SK-N-SH treated with all-trans-retinoic acid at 6 μM for 48 hours (cell line): ENCODE measurements at regions not wholly inside any gene's neighbourhood (a gene's known extent, or its start where the extent isn't known, plus 50 kb on each side); places are given as distances from the start of the nearest gene placed in this dataset.

Experiments used
- ATAC-seq: fragments of 200-7000 bp; cut with Tn5 transposase; 3 replicates; pipeline ENCODE4 v1.9.1; 2020; ENCODE audit warnings: mild to moderate bottlenecking, moderate library complexity
- ARNTL ChIP-seq: fragments of 450-650 bp; formaldehyde crosslinking; IDR thresholded peaks from 2 replicates; pipeline ENCODE4 v1.5.0; 2020; ENCODE audit warnings: low read depth, mild to moderate bottlenecking, moderate library complexity, borderline replicate concordance
- BACH2 ChIP-seq: fragments of 250-450 bp; sonication (Bioruptor Pico); IDR thresholded peaks from 2 replicates; pipeline ENCODE4 v1.9.0; 2021; ENCODE audit warnings: mild to moderate bottlenecking, borderline replicate concordance
- CSDC2 ChIP-seq: fragments of 250-450 bp; sonication (Bioruptor Pico); IDR thresholded peaks from 2 replicates; pipeline ENCODE4 v1.5.0; 2020; ENCODE audit warnings: mild to moderate bottlenecking, moderate library complexity
- ESRRG ChIP-seq: fragments of 250-450 bp; sonication (Bioruptor Pico); IDR thresholded peaks from 2 replicates; pipeline ENCODE4 v1.6.1; 2021; ENCODE audit warnings: mild to moderate bottlenecking
- GLIS3 ChIP-seq: fragments of 250-450 bp; sonication (Bioruptor Pico); IDR thresholded peaks from 2 replicates; pipeline ENCODE4 v1.5.0; 2020; ENCODE audit warnings: mild to moderate bottlenecking, moderate library complexity
- ISL1 ChIP-seq: fragments of 250-450 bp; sonication (Bioruptor Pico); IDR thresholded peaks from 2 replicates; pipeline ENCODE4 v2.1.2; 2022; ENCODE audit warnings: mild to moderate bottlenecking, moderate library complexity
- OSR1 ChIP-seq: fragments of 250-450 bp; sonication (Bioruptor Pico); IDR thresholded peaks from 2 replicates; pipeline ENCODE4 v1.8.0; 2022; ENCODE audit warnings: moderate library complexity, mild to moderate bottlenecking, inconsistent platforms
- PATZ1 ChIP-seq: fragments of 250-450 bp; sonication (Bioruptor Pico); IDR thresholded peaks from 2 replicates; pipeline ENCODE4 v1.8.0; 2020; ENCODE audit warnings: mild to moderate bottlenecking, moderate library complexity, borderline replicate concordance
- PPARA ChIP-seq: fragments of 250-450 bp; sonication (Bioruptor Pico); IDR thresholded peaks from 2 replicates; pipeline ENCODE4 v1.5.0; 2020; ENCODE audit warnings: mild to moderate bottlenecking, borderline replicate concordance
- RARB ChIP-seq: fragments of 250-450 bp; sonication (Bioruptor Pico); IDR thresholded peaks from 2 replicates; pipeline ENCODE4 v1.8.0; 2021; ENCODE audit warnings: mild to moderate bottlenecking, moderate library complexity
- SNAI2 ChIP-seq: fragments of 250-450 bp; sonication (Bioruptor Pico); IDR thresholded peaks from 2 replicates; pipeline ENCODE4 v1.5.0; 2020; ENCODE audit warnings: mild to moderate bottlenecking, moderate library complexity
- TCF4 ChIP-seq: fragments of 250-450 bp; sonication (Bioruptor Pico); IDR thresholded peaks from 2 replicates; pipeline ENCODE4 v1.8.0; 2021; ENCODE audit warnings: mild to moderate bottlenecking, moderate library complexity, borderline replicate concordance
- TOX ChIP-seq: fragments of 250-450 bp; sonication (Bioruptor Pico); IDR thresholded peaks from 2 replicates; pipeline ENCODE4 v1.8.0; 2021; ENCODE audit warnings: mild to moderate bottlenecking, moderate library complexity, borderline replicate concordance
- ZC3H10 ChIP-seq: fragments of 250-450 bp; sonication (Bioruptor Pico); IDR thresholded peaks from 2 replicates; pipeline ENCODE4 v1.5.1; 2021; ENCODE audit warnings: mild to moderate bottlenecking, moderate library complexity
- ZFP3 ChIP-seq: fragments of 250-450 bp; sonication (Bioruptor Pico); IDR thresholded peaks from 2 replicates; pipeline ENCODE4 v1.5.0; 2020; ENCODE audit warnings: mild to moderate bottlenecking, moderate library complexity
- ZFP30 ChIP-seq: fragments of 450-650 bp; formaldehyde crosslinking; IDR thresholded peaks from 2 replicates; pipeline ENCODE4 v1.5.0; 2022; ENCODE audit warnings: mild to moderate bottlenecking, moderate library complexity
- ZNF565 ChIP-seq: fragments of 450-650 bp; formaldehyde crosslinking; conservative IDR thresholded peaks from 2 replicates; pipeline ENCODE4 v1.5.0; 2020; ENCODE audit warnings: low read depth, mild to moderate bottlenecking, moderate library complexity
- ZNF70 ChIP-seq: fragments of 450-650 bp; formaldehyde crosslinking; IDR thresholded peaks from 2 replicates; pipeline ENCODE4 v1.5.0; 2020; ENCODE audit warnings: mild to moderate bottlenecking, moderate library complexity
- ZNF8 ChIP-seq: fragments of 450-650 bp; formaldehyde crosslinking; IDR thresholded peaks from 2 replicates; pipeline ENCODE4 v1.5.0; 2020; ENCODE audit warnings: mild to moderate bottlenecking, moderate library complexity
- TF ChIP-seq, protein P1 (sequence below): fragments of 250-450 bp; sonication (Bioruptor Pico); IDR thresholded peaks from 2 replicates; pipeline ENCODE4 v1.5.1; 2020; ENCODE audit warnings: low read depth, mild to moderate bottlenecking, moderate library complexity
- TF ChIP-seq, protein P2 (sequence below): fragments of 250-450 bp; sonication (Bioruptor Pico); IDR thresholded peaks from 2 replicates; pipeline ENCODE4 v1.5.0; 2020; ENCODE audit warnings: mild to moderate bottlenecking, moderate library complexity
- TF ChIP-seq, protein P3 (sequence below): fragments of 250-450 bp; sonication (Bioruptor Pico); IDR thresholded peaks from 2 replicates; pipeline ENCODE4 v1.5.1; 2021; ENCODE audit warnings: mild to moderate bottlenecking, moderate library complexity

DNA sequence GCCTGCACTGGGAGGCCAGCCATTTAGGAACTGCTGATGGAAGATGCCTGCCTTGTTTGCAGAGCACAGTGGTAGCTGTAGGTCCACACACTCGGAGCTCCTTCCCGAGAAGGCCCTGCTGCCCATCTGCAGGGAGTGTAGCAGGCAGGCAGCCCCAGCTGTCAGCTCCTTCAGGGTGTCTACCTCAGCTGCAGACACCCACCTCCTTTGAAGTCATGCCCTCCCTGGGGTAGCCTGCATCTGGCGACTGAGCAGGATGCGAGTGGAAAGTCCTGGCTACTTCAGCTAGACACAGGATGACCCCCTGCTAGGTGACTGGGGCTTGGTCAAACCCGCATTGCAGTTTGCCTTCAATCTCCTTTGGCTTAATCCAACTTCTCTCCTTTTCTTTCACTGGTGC lies 93.2 kb upstream of the TLE3 start:
- no peak for ATAC-seq
- TF ChIP-seq PATZ1 (CRISPR knock-in tag) (no peak), ZNF70 (CRISPR knock-in tag) (no peak), ZNF8 (CRISPR knock-in tag) (no peak), ZFP30 (CRISPR knock-in tag) (no peak), RARB (CRISPR knock-in tag) (no peak), TOX (no peak), SNAI2 (CRISPR knock-in tag) (no peak), ISL1 (no peak), TCF4 (CRISPR knock-in tag) (no peak), ESRRG (CRISPR knock-in tag) (no peak), CSDC2 (CRISPR knock-in tag) (no peak)
- TF ChIP-seq, protein P1, sequence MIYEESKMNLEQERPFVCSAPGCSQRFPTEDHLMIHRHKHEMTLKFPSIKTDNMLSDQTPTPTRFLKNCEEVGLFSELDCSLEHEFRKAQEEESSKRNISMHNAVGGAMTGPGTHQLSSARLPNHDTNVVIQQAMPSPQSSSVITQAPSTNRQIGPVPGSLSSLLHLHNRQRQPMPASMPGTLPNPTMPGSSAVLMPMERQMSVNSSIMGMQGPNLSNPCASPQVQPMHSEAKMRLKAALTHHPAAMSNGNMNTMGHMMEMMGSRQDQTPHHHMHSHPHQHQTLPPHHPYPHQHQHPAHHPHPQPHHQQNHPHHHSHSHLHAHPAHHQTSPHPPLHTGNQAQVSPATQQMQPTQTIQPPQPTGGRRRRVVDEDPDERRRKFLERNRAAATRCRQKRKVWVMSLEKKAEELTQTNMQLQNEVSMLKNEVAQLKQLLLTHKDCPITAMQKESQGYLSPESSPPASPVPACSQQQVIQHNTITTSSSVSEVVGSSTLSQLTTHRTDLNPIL (CRISPR knock-in tag), result no peak
- TF ChIP-seq, protein P2, sequence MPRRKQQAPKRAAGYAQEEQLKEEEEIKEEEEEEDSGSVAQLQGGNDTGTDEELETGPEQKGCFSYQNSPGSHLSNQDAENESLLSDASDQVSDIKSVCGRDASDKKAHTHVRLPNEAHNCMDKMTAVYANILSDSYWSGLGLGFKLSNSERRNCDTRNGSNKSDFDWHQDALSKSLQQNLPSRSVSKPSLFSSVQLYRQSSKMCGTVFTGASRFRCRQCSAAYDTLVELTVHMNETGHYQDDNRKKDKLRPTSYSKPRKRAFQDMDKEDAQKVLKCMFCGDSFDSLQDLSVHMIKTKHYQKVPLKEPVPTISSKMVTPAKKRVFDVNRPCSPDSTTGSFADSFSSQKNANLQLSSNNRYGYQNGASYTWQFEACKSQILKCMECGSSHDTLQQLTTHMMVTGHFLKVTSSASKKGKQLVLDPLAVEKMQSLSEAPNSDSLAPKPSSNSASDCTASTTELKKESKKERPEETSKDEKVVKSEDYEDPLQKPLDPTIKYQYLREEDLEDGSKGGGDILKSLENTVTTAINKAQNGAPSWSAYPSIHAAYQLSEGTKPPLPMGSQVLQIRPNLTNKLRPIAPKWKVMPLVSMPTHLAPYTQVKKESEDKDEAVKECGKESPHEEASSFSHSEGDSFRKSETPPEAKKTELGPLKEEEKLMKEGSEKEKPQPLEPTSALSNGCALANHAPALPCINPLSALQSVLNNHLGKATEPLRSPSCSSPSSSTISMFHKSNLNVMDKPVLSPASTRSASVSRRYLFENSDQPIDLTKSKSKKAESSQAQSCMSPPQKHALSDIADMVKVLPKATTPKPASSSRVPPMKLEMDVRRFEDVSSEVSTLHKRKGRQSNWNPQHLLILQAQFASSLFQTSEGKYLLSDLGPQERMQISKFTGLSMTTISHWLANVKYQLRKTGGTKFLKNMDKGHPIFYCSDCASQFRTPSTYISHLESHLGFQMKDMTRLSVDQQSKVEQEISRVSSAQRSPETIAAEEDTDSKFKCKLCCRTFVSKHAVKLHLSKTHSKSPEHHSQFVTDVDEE (CRISPR knock-in tag), result no peak

DNA sequence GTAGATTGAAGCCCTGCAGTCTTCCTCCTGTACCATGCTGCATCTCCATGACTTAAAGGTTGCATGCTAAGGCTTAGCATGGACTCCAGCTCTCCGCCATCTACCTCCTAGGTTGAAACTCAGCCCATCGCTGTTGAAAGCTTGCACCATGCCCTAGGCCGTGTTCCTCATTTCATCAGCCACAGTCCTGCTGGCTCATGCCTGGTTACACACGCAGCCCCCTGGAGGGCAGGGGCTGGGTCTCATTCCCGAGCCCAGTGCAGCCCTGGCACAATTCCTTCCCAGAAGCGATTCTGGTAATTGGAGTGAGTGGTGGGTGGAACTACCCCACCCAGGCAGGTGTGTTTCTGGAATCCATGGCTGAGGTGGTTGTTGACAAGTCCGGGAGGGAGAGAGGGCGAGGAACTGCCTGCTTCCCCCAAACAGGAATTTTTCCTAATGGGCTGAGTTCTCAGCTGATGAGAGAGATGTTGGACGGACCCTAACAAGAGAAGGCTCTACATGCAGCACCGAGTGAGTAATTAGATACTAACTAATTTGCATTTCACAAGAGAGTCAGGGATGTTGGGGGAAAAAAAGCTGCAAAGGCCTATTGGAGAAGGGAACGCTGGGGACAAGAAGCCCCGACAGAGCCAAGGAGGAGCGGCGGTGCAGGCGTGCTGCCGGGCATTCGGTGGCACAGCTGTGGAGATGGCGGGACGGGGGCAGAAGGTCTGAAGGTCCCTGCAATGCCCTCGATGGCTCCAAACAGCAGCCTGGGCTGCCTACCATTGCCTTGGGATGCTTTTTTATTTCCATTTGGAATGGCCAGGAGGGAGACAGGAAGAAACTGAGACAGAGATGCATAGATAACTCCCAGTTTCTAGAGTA lies 92.3 kb upstream of the TLE3 start:
- ATAC-seq, result no peak
- TF ChIP-seq ESRRG (CRISPR knock-in tag), result no peak
- TF ChIP-seq PPARA, result no peak
- TF ChIP-seq RARB (CRISPR knock-in tag), result no peak

DNA sequence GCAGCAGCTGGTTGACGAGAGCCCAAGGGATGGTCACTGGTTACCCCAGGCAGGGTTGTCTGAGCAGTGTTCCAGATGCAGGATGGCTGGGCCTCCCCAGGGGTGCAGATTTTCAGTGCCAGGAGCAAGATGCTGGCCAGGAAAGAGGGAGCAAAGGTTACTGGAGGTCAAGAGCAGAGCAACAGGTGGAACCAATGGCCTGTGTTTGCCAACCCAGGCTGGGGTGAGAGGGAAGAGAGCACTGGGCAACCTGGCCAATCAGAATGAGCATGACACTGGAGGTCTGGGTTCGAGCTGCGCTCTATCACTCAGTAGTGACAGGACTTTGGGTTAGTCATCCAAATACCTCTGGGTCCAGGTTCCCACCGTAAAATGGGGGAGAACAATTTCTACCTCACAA lies 90.6 kb upstream of the TLE3 start:
- no peak for ATAC-seq
- no peak for TF ChIP-seq ZNF70 (CRISPR knock-in tag)
- TF ChIP-seq ZC3H10 (CRISPR knock-in tag), result no peak
- TF ChIP-seq, all 23 proteins: peak for 0

GRCh38 chr15:70187331-70187730 lies 89.6 kb upstream of the TLE3 start:
- no peak for ATAC-seq
- TF ChIP-seq RARB (CRISPR knock-in tag) (no peak), ARNTL (CRISPR knock-in tag) (no peak), CSDC2 (CRISPR knock-in tag) (no peak), ZNF565 (CRISPR knock-in tag) (no peak), ISL1 (no peak), PATZ1 (CRISPR knock-in tag) (no peak), ZNF8 (CRISPR knock-in tag) (no peak), OSR1 (CRISPR knock-in tag) (no peak), ZNF70 (CRISPR knock-in tag) (no peak), ZC3H10 (CRISPR knock-in tag) (no peak), BACH2 (no peak), GLIS3 (CRISPR knock-in tag) (no peak), ZFP3 (CRISPR knock-in tag) (no peak), PPARA (no peak)
- TF ChIP-seq, protein P3, sequence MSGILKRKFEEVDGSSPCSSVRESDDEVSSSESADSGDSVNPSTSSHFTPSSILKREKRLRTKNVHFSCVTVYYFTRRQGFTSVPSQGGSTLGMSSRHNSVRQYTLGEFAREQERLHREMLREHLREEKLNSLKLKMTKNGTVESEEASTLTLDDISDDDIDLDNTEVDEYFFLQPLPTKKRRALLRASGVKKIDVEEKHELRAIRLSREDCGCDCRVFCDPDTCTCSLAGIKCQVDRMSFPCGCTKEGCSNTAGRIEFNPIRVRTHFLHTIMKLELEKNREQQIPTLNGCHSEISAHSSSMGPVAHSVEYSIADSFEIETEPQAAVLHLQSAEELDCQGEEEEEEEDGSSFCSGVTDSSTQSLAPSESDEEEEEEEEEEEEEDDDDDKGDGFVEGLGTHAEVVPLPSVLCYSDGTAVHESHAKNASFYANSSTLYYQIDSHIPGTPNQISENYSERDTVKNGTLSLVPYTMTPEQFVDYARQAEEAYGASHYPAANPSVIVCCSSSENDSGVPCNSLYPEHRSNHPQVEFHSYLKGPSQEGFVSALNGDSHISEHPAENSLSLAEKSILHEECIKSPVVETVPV (CRISPR knock-in tag), result no peak
- TF ChIP-seq, protein P2 (CRISPR knock-in tag), result no peak
- TF ChIP-seq, protein P1 (CRISPR knock-in tag), result no peak
